ENCODE measurements at regions not wholly inside any gene's neighbourhood (a gene's known extent, or its start where the extent isn't known, plus 50 kb on each side); places are given as distances from the start of the nearest gene placed in this dataset.

GRCh38 chr4:66820681-66821080, 724.6 kb downstream of the CENPC start:
- no peaks in the 10 kb centered on the region for H3K9me3 ChIP-seq (ENCODE audit: control insufficient read depth, insufficient read depth, low read depth, low read length)
- no peaks in the 10 kb centered on the region for H3K36me3 ChIP-seq (ENCODE audit: control insufficient read depth, insufficient read depth, low read length)
- CTCF ChIA-PET: no interaction called here
- TF ChIP-seq SIN3A (IDR thresholded peaks at IDR 0.05; ENCODE audit: borderline replicate concordance, insufficient read depth, low read depth, low read length) (no peak), POLR2AphosphoS5 (IDR thresholded peaks at IDR 0.05; ENCODE audit: low read depth, low read length) (no peak), REST (IDR thresholded peaks at IDR 0.05; ENCODE audit: insufficient read depth in 1 of 2, low read depth in 2 of 2, low read length in 1 of 2) (no peak), CTCF (IDR thresholded peaks at IDR 0.05) (no peak), TCF7L2 (IDR thresholded peaks at IDR 0.05; ENCODE audit: low read depth, low read length) (no peak)
- H3K27ac ChIP-seq (ENCODE audit: low read length): no peak overlapping the region
- POLR2A ChIA-PET: no interaction called here
- H3K4me3 ChIP-seq (ENCODE audit: low read depth in 2 of 2, low read length in 2 of 2): no peak overlapping the region
- no TSS peak for BruUV-seq (replicated peaks)
- ATAC-seq (no peak), DNase-seq (ENCODE audit: low read depth, low spot score) (no peak)
- in situ Hi-C loops (cut with HindIII; ENCODE audit: low pct_unique_long_range_greater_than_20kb, low sequenced_read_pairs): no loop called here
- no peaks in the 10 kb centered on the region for H3K27me3 ChIP-seq (ENCODE audit: control insufficient read depth, insufficient read depth, low read length)
- H3K4me1 ChIP-seq (ENCODE audit: control insufficient read depth, insufficient read depth, low read length): no peaks in the 10 kb centered on the region
- intact Hi-C loops (cut with micrococcal nuclease; ENCODE audit: unreplicated experiment): no loop called here

GRCh38 chr4:66814277-66814676, 731.0 kb downstream of the CENPC start:
- in situ Hi-C loops (cut with HindIII; ENCODE audit: low pct_unique_long_range_greater_than_20kb, low sequenced_read_pairs): no loop called here
- no peak for TF ChIP-seq CTCF (IDR thresholded peaks at IDR 0.05)
- no peak for TF ChIP-seq POLR2AphosphoS5 (IDR thresholded peaks at IDR 0.05; ENCODE audit: low read depth, low read length)
- TF ChIP-seq REST (IDR thresholded peaks at IDR 0.05; ENCODE audit: insufficient read depth in 1 of 2, low read depth in 2 of 2, low read length in 1 of 2): no peak
- TF ChIP-seq TCF7L2 (IDR thresholded peaks at IDR 0.05; ENCODE audit: low read depth, low read length): no peak
- no peak for TF ChIP-seq SIN3A (IDR thresholded peaks at IDR 0.05; ENCODE audit: borderline replicate concordance, insufficient read depth, low read depth, low read length)
- no peaks in the 10 kb centered on the region for H3K4me1 ChIP-seq (ENCODE audit: control insufficient read depth, insufficient read depth, low read length)
- ChIA-PET CTCF (no interaction called here), POLR2A (no interaction called here)
- no peaks in the 10 kb centered on the region for H3K9me3 ChIP-seq (ENCODE audit: control insufficient read depth, insufficient read depth, low read depth, low read length)
- no peak for DNase-seq (ENCODE audit: low read depth, low spot score)
- no peak for ATAC-seq
- H3K36me3 ChIP-seq (ENCODE audit: control insufficient read depth, insufficient read depth, low read length): no peaks in the 10 kb centered on the region
- no peak overlapping the region for H3K27ac ChIP-seq (ENCODE audit: low read length)
- no TSS peak for BruUV-seq (replicated peaks)
- H3K27me3 ChIP-seq (ENCODE audit: control insufficient read depth, insufficient read depth, low read length): no peaks in the 10 kb centered on the region
- no peak overlapping the region for H3K4me3 ChIP-seq (ENCODE audit: low read depth in 2 of 2, low read length in 2 of 2)
- intact Hi-C loops (cut with micrococcal nuclease; ENCODE audit: unreplicated experiment): no loop called here

Data from Panc1 (cell line).